GM10248 (cell line): ENCODE measurements at regions not wholly inside any gene's neighbourhood (a gene's known extent, or its start where the extent isn't known, plus 50 kb on each side); places are given as distances from the start of the nearest gene placed in this dataset.

Source experiments
- CTCF ChIA-PET: fragments of 300-600 bp; sonication (Branson Sonifier 250); formaldehyde crosslinking; extraction: SDS; loops from one replicate; lab custom pipeline; 2021; ENCODE audit warnings: antibody characterized with exemption; lab: Yijun Ruan, JAX
- POLR2A ChIA-PET: fragments of 350-650 bp; sonication (Branson Sonifier 250); formaldehyde crosslinking; extraction: SDS; loops from one replicate; lab custom pipeline; 2020; ENCODE audit warnings: antibody characterized with exemption; lab: Yijun Ruan, JAX
- DNase-seq: peaks from one replicate; pipeline ENCODE4 v3.0.0; 2012; ENCODE audit errors: extremely low spot score
- CTCF ChIP-seq: IDR thresholded peaks from 2 replicates; pipeline ENCODE4 v1.5.1; 2012; ENCODE audit warnings: mild to moderate bottlenecking, low read depth; ENCODE audit errors: extremely low read depth, missing control alignments, control extremely low read depth

- no peak for DNase-seq
- ChIA-PET POLR2A (no interaction called here), CTCF (no interaction called here)
- no peak for TF ChIP-seq CTCF
Measured at GRCh38 chr2:126222278-126222677, 433.7 kb upstream of the GYPC start.

GRCh38 chr2:126224776-126225175 lies 431.2 kb upstream of the GYPC start:
- POLR2A ChIA-PET, result no interaction called here
- CTCF ChIA-PET, result no interaction called here
- no peak for TF ChIP-seq CTCF
- DNase-seq, result no peak

GRCh38 chr2:126227250-126227649 lies 428.7 kb upstream of the GYPC start:
- CTCF ChIA-PET, result interaction anchor here (1.3 kb wide), 1 partner anchor 12 kb away, joined by 4 read pairs; no protein-coding TSS in a partner anchor
- no peak for TF ChIP-seq CTCF
- POLR2A ChIA-PET, result no interaction called here
- DNase-seq, result no peak

GRCh38 chr2:126228531-126228930 lies 427.4 kb upstream of the GYPC start:
- TF ChIP-seq CTCF, result no peak
- no peak for DNase-seq
- POLR2A ChIA-PET, result no interaction called here
- CTCF ChIA-PET, result interaction anchor here (1.4 kb wide), 1 partner anchor 17 kb away, joined by 4 read pairs; no protein-coding TSS in a partner anchor

GRCh38 chr2:126238251-126238650 lies 417.7 kb upstream of the GYPC start:
- DNase-seq, result no peak
- ChIA-PET POLR2A (no interaction called here), CTCF (interaction anchor here (1.3 to 1.5 kb wide), 2 partner anchors 9 to 11 kb away, joined by 3 to 4 read pairs; no protein-coding TSS in a partner anchor)
- no peak for TF ChIP-seq CTCF

GRCh38 chr2:126239320-126239955 lies 416.5 kb upstream of the GYPC start:
- POLR2A ChIA-PET, result no interaction called here
- no peak for DNase-seq
- no peak for TF ChIP-seq CTCF
- CTCF ChIA-PET, result interaction anchor here (1.3 to 1.5 kb wide), 2 partner anchors 8 to 13 kb away, joined by 3 to 4 read pairs; no protein-coding TSS in a partner anchor
